Astrocyte (in vitro differentiated cells and primary cell): ENCODE measurements at regions not wholly inside any gene's neighbourhood (a gene's known extent, or its start where the extent isn't known, plus 50 kb on each side); places are given as distances from the start of the nearest gene placed in this dataset.

Source experiments
- EZH2 ChIP-seq: IDR thresholded peaks from 2 replicates; pipeline ENCODE4 v1.6.1; 2012; ENCODE audit warnings: mild to moderate bottlenecking, low read length, inconsistent platforms; ENCODE audit not compliant: insufficient read depth
- TF ChIP-seq, protein P1 (sequence below): IDR thresholded peaks from 2 replicates; pipeline ENCODE4 v1.5.1; 2011; ENCODE audit warnings: low read depth, mild to moderate bottlenecking, inconsistent platforms, low read length, moderate library complexity; ENCODE audit not compliant: insufficient read depth

GRCh38 chr7:86243171-86243570 lies 400.5 kb upstream of the GRM3 start:
- TF ChIP-seq, protein P1, sequence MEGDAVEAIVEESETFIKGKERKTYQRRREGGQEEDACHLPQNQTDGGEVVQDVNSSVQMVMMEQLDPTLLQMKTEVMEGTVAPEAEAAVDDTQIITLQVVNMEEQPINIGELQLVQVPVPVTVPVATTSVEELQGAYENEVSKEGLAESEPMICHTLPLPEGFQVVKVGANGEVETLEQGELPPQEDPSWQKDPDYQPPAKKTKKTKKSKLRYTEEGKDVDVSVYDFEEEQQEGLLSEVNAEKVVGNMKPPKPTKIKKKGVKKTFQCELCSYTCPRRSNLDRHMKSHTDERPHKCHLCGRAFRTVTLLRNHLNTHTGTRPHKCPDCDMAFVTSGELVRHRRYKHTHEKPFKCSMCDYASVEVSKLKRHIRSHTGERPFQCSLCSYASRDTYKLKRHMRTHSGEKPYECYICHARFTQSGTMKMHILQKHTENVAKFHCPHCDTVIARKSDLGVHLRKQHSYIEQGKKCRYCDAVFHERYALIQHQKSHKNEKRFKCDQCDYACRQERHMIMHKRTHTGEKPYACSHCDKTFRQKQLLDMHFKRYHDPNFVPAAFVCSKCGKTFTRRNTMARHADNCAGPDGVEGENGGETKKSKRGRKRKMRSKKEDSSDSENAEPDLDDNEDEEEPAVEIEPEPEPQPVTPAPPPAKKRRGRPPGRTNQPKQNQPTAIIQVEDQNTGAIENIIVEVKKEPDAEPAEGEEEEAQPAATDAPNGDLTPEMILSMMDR: no peak
- no peak for TF ChIP-seq EZH2
